Mesenchymal stem cell (in vitro differentiated cells and primary cell): ENCODE measurements at regions not wholly inside any gene's neighbourhood (a gene's known extent, or its start where the extent isn't known, plus 50 kb on each side); places are given as distances from the start of the nearest gene placed in this dataset.

Experiments
- DNase-seq: peaks from one replicate; pipeline ENCODE4 v3.0.0-alpha.2; 2013
- H2AFZ ChIP-seq: one replicate; pipeline ENCODE4 v1.6.1; 2013; ENCODE audit warnings: low read depth, mild to moderate bottlenecking, control low read depth, inconsistent platforms, low read length, moderate library complexity
- H2AK5ac ChIP-seq: 2 replicates; pipeline ENCODE4 v1.6.1; 2013; ENCODE audit warnings: low read length, moderate library complexity, mild to moderate bottlenecking, inconsistent platforms; ENCODE audit not compliant: severe bottlenecking
- H2BK120ac ChIP-seq: one replicate; pipeline ENCODE4 v1.6.1; 2013; ENCODE audit warnings: low read depth, mild to moderate bottlenecking, inconsistent platforms, low read length, moderate library complexity
- H2BK12ac ChIP-seq, 2 experiments: one replicate each; pipeline ENCODE4 v1.6.1; 2013; ENCODE audit warnings: inconsistent platforms in 2 of 2, low read length in 2 of 2, mild to moderate bottlenecking in 2 of 2, moderate library complexity in 2 of 2, control low read depth in 1 of 2
- H2BK15ac ChIP-seq: one replicate; pipeline ENCODE4 v1.6.1; 2013; ENCODE audit warnings: mild to moderate bottlenecking, low read depth, inconsistent platforms; ENCODE audit not compliant: poor library complexity, severe bottlenecking
- H2BK5ac ChIP-seq: 2 replicates; pipeline ENCODE4 v1.6.1; 2013; ENCODE audit warnings: low read depth, mild to moderate bottlenecking, low read length, control low read depth, inconsistent platforms; ENCODE audit not compliant: poor library complexity, severe bottlenecking
- H3K14ac ChIP-seq, 2 experiments: one replicate each; pipeline ENCODE4 v1.6.1; 2013; ENCODE audit warnings: inconsistent platforms in 2 of 2, low read length in 2 of 2, control low read depth in 1 of 2, mild to moderate bottlenecking in 1 of 2, moderate library complexity in 1 of 2
- H3K18ac ChIP-seq, 2 experiments: one replicate each; pipeline ENCODE4 v1.6.1; 2013; ENCODE audit warnings: inconsistent platforms in 2 of 2, low read length in 2 of 2, control low read depth in 1 of 2, low read depth in 1 of 2, mild to moderate bottlenecking in 1 of 2
- H3K23ac ChIP-seq, 2 experiments: one replicate each; pipeline ENCODE4 v1.6.1; 2013; ENCODE audit warnings: inconsistent platforms in 2 of 2, low read length in 2 of 2, mild to moderate bottlenecking in 2 of 2, moderate library complexity in 2 of 2, control low read depth in 1 of 2
- H3K27ac ChIP-seq: 2 replicates; pipeline ENCODE4 v1.5.1; 2013; ENCODE audit warnings: mild to moderate bottlenecking, moderate library complexity, low read length, control low read depth, inconsistent platforms; ENCODE audit not compliant: poor library complexity, severe bottlenecking
- H3K27me3 ChIP-seq, 2 experiments: 2 replicates each; pipeline versions ENCODE4 v1.6.1 to v1.7.0; 2013; ENCODE audit warnings: low read length in 2 of 2, mild to moderate bottlenecking in 2 of 2, moderate library complexity in 2 of 2, control low read depth in 1 of 2, inconsistent platforms in 1 of 2; ENCODE audit not compliant: control insufficient read depth in 1 of 2, insufficient read depth in 1 of 2
- H3K36me3 ChIP-seq, 2 experiments: 2 replicates each; pipeline versions ENCODE4 v1.6.1 to v1.7.0; 2013; ENCODE audit warnings: low read length in 2 of 2, control low read depth in 1 of 2, inconsistent platforms in 1 of 2, low read depth in 1 of 2, mild to moderate bottlenecking in 1 of 2; ENCODE audit not compliant: insufficient read depth in 2 of 2, control insufficient read depth in 1 of 2
- H3K4ac ChIP-seq, 2 experiments: one replicate each; pipeline ENCODE4 v1.6.1; 2013; ENCODE audit warnings: inconsistent platforms in 2 of 2, low read length in 2 of 2, mild to moderate bottlenecking in 2 of 2, moderate library complexity in 2 of 2, control low read depth in 1 of 2, low read depth in 1 of 2
- H3K4me1 ChIP-seq: 2 replicates; pipeline ENCODE4 v1.6.1; 2013; ENCODE audit warnings: low read depth, low read length, control low read depth; ENCODE audit not compliant: control insufficient read depth, insufficient read depth
- H3K4me2 ChIP-seq: 2 replicates; pipeline ENCODE4 v1.6.1; 2013; ENCODE audit warnings: low read length, mild to moderate bottlenecking, inconsistent platforms; ENCODE audit not compliant: poor library complexity, severe bottlenecking
- H3K4me3 ChIP-seq, 2 experiments: 2 replicates each; pipeline versions ENCODE4 v1.5.1 to v1.7.0; 2013; ENCODE audit warnings: low read length in 2 of 2, mild to moderate bottlenecking in 2 of 2, control low read depth in 1 of 2, low read depth in 1 of 2; ENCODE audit not compliant: insufficient read depth in 1 of 2
- H3K79me1 ChIP-seq: replicated peaks from 2 replicates; pipeline ENCODE4 v1.6.1; 2013; ENCODE audit warnings: mild to moderate bottlenecking, control low read depth, low read length, inconsistent platforms; ENCODE audit not compliant: poor library complexity, severe bottlenecking
- H3K9ac ChIP-seq: 2 replicates; pipeline ENCODE4 v1.7.0; 2013; ENCODE audit warnings: mild to moderate bottlenecking, low read length, moderate library complexity
- H3K9me3 ChIP-seq: 2 replicates; pipeline ENCODE4 v1.7.0; 2013; ENCODE audit warnings: mild to moderate bottlenecking, low read length; ENCODE audit not compliant: control insufficient read depth
- H4K8ac ChIP-seq: one replicate; pipeline ENCODE4 v1.6.1; 2013; ENCODE audit warnings: inconsistent platforms, mild to moderate bottlenecking, low read length, moderate library complexity
- H4K91ac ChIP-seq: one replicate; pipeline ENCODE4 v1.6.1; 2013; ENCODE audit warnings: mild to moderate bottlenecking, low read length, inconsistent platforms
- WGBS: methylation state at CpG from one replicate; pipeline ENCODE4 v1.1.7; 2013; ENCODE audit warnings: mixed read lengths; 5-methylcytosine and 5-hydroxymethylcytosine counted together

GRCh38 chr10:110379831-110380230, 75.1 kb upstream of the SMNDC1 start:
- no peak for DNase-seq
- H2BK120ac ChIP-seq: no peak overlapping the region
- no peak overlapping the region for H2BK5ac ChIP-seq
- peaks cover 6% of the 10 kb centered on the region for H3K4me1 ChIP-seq
- no peak overlapping the region for H2BK12ac ChIP-seq
- H2AFZ ChIP-seq: no peak overlapping the region
- H2BK15ac ChIP-seq: no peak overlapping the region
- no peak overlapping the region for H3K18ac ChIP-seq
- no peaks in the 10 kb centered on the region for H3K79me1 ChIP-seq
- H4K91ac ChIP-seq: no peak overlapping the region
- no peak overlapping the region for H3K14ac ChIP-seq
- no peak overlapping the region for H4K8ac ChIP-seq
- H3K27ac ChIP-seq: no peak overlapping the region
- no CpG with 5 or more reads among the region's 2 CpGs for WGBS
- H3K9ac ChIP-seq: no peak overlapping the region
- H3K4ac ChIP-seq: no peak overlapping the region
- H3K9me3 ChIP-seq: no peaks in the 10 kb centered on the region
- H2AK5ac ChIP-seq: no peak overlapping the region
- no peak overlapping the region for H3K4me3 ChIP-seq
- no peak overlapping the region for H3K4me2 ChIP-seq
- H3K36me3 ChIP-seq: no peaks in the 10 kb centered on the region
- no peaks in the 10 kb centered on the region for H3K27me3 ChIP-seq
- H3K23ac ChIP-seq: no peak overlapping the region

GRCh38 chr10:110380293-110380692, 75.6 kb upstream of the SMNDC1 start:
- Histone ChIP-seq H3K4ac (no peak overlapping the region), H3K27ac (no peak overlapping the region), H2AK5ac (no peak overlapping the region), H3K9me3 (no peaks in the 10 kb centered on the region), H2BK15ac (no peak overlapping the region), H2BK12ac (no peak overlapping the region), H2AFZ (no peak overlapping the region), H3K9ac (no peak overlapping the region), H3K4me3 (no peak overlapping the region), H4K8ac (no peak overlapping the region), H3K36me3 (no peaks in the 10 kb centered on the region), H4K91ac (no peak overlapping the region), H3K23ac (no peak overlapping the region), H3K79me1 (no peaks in the 10 kb centered on the region), H3K27me3 (no peaks in the 10 kb centered on the region), H3K4me2 (no peak overlapping the region), H2BK120ac (no peak overlapping the region), H3K4me1 (peaks cover 6% of the 10 kb centered on the region), H3K18ac (no peak overlapping the region), H2BK5ac (no peak overlapping the region), H3K14ac (no peak overlapping the region)
- no peak for DNase-seq

- Histone ChIP-seq H2BK5ac (no peak overlapping the region), H3K23ac (no peak overlapping the region), H2BK15ac (no peak overlapping the region), H3K79me1 (no peaks in the 10 kb centered on the region), H2AK5ac (no peak overlapping the region), H2BK120ac (no peak overlapping the region), H3K4me3 (no peak overlapping the region), H3K9ac (no peak overlapping the region), H2AFZ (no peak overlapping the region), H3K27me3 (no peaks in the 10 kb centered on the region), H2BK12ac (no peak overlapping the region), H3K4ac (no peak overlapping the region), H3K9me3 (no peaks in the 10 kb centered on the region), H4K8ac (no peak overlapping the region), H3K36me3 (no peaks in the 10 kb centered on the region), H3K14ac (no peak overlapping the region), H4K91ac (no peak overlapping the region), H3K4me1 (no peaks in the 10 kb centered on the region), H3K27ac (no peak overlapping the region), H3K4me2 (no peak overlapping the region), H3K18ac (no peak overlapping the region)
- no peak for DNase-seq
- 73% methylated on average over 5 of the region's 5 CpGs for WGBS
Observed at GRCh38 chr10:110382695-110383094, 78.0 kb upstream of the SMNDC1 start.

GRCh38 chr10:110387617-110387982, 82.9 kb upstream of the SMNDC1 start:
- Histone ChIP-seq H2AK5ac (no peak overlapping the region), H3K79me1 (no peaks in the 10 kb centered on the region), H2BK120ac (no peak overlapping the region), H3K9me3 (no peaks in the 10 kb centered on the region), H2BK12ac (no peak overlapping the region), H2BK15ac (no peak overlapping the region), H3K4ac (no peak overlapping the region), H2BK5ac (no peak overlapping the region), H3K14ac (no peak overlapping the region), H3K27me3 (no peaks in the 10 kb centered on the region), H2AFZ (no peak overlapping the region), H3K4me2 (no peak overlapping the region), H3K27ac (no peak overlapping the region), H3K4me1 (peaks cover 2% of the 10 kb centered on the region), H3K23ac (no peak overlapping the region), H4K91ac (no peak overlapping the region), H3K18ac (no peak overlapping the region), H4K8ac (no peak overlapping the region), H3K4me3 (no peak overlapping the region), H3K9ac (no peak overlapping the region), H3K36me3 (no peaks in the 10 kb centered on the region)
- WGBS: 97% methylated on average over 1 of the region's 1 CpG
- no peak for DNase-seq
